Naive thymus-derived CD4-positive, alpha-beta T cell (primary cell): ENCODE measurements at regions not wholly inside any gene's neighbourhood (a gene's known extent, or its start where the extent isn't known, plus 50 kb on each side); places are given as distances from the start of the nearest gene placed in this dataset.

ENCODE experiments used
- ATAC-seq: fragments of 150-1000 bp; cut with Tn5 transposase; 2 replicates; pipeline ENCODE4 v1.10.0; 2021; ENCODE audit warnings: mild to moderate bottlenecking, moderate library complexity
- CTCF ChIA-PET: fragments of 350-600 bp; sonication (Branson Sonifier 250); formaldehyde crosslinking; loops from one replicate; lab custom pipeline; 2021; ENCODE audit warnings: antibody characterized with exemption; lab: Charles Lee
- POLR2A ChIA-PET: fragments of 350-600 bp; sonication (Branson Sonifier 250); formaldehyde crosslinking; loops from one replicate; lab custom pipeline; 2021; ENCODE audit warnings: antibody characterized with exemption, inconsistent platforms; lab: Charles Lee
- DNase-seq, 9 donors: peaks; one replicate each; pipeline versions ENCODE4 v3.0.0 to v3.0.0-alpha.2; 2020 to 2022; ENCODE audit warnings: mixed read lengths in 1 of 9
- H3K27ac ChIP-seq: one replicate; pipeline ENCODE4 v1.7.0; 2013; ENCODE audit warnings: mild to moderate bottlenecking, low read depth, low read length, moderate library complexity
- H3K27me3 ChIP-seq, 2 donors: one replicate each; pipeline ENCODE4 v1.7.0; 2013; ENCODE audit warnings: low read length in 2 of 2, mild to moderate bottlenecking in 2 of 2, moderate library complexity in 2 of 2; ENCODE audit not compliant: control insufficient read depth in 2 of 2, insufficient read depth in 2 of 2
- H3K36me3 ChIP-seq, 3 experiments: 1 replicate in 2 of 3; 2 replicates in 1 of 3; pipeline ENCODE4 v1.7.0; 2013; ENCODE audit warnings: low read length in 3 of 3, mild to moderate bottlenecking in 3 of 3, moderate library complexity in 1 of 3; ENCODE audit not compliant: insufficient read depth in 3 of 3, control insufficient read depth in 2 of 3
- H3K4me1 ChIP-seq, 2 donors: one replicate each; pipeline ENCODE4 v1.7.0; 2013; ENCODE audit warnings: low read length in 2 of 2, mild to moderate bottlenecking in 2 of 2, moderate library complexity in 1 of 2; ENCODE audit not compliant: control insufficient read depth in 2 of 2, insufficient read depth in 2 of 2
- H3K4me3 ChIP-seq: 2 replicates; pipeline ENCODE4 v1.7.0; 2013; ENCODE audit warnings: mild to moderate bottlenecking, low read length
- H3K9me3 ChIP-seq, 3 experiments: 1 replicate in 2 of 3; 2 replicates in 1 of 3; pipeline ENCODE4 v1.7.0; 2013; ENCODE audit warnings: low read length in 3 of 3; ENCODE audit not compliant: control insufficient read depth in 2 of 3
- H3K27ac Mint-ChIP-seq, 9 donors: one replicate each; pipeline ENCODE4 v1.8.0; 2020 to 2022; ENCODE audit warnings: mixed read lengths in 9 of 9, mild to moderate bottlenecking in 8 of 9, moderate library complexity in 5 of 9, inconsistent platforms in 2 of 9
- H3K27me3 Mint-ChIP-seq, 5 donors: one replicate each; pipeline ENCODE4 v1.8.0; 2021 to 2022; ENCODE audit warnings: mixed read lengths in 5 of 5, mild to moderate bottlenecking in 1 of 5
- H3K36me3 Mint-ChIP-seq, 5 donors: one replicate each; pipeline ENCODE4 v1.8.0; 2020 to 2022; ENCODE audit warnings: mixed read lengths in 5 of 5, mild to moderate bottlenecking in 3 of 5, inconsistent platforms in 1 of 5
- H3K4me1 Mint-ChIP-seq, 7 donors: one replicate each; pipeline ENCODE4 v1.8.0; 2020 to 2022; ENCODE audit warnings: mixed read lengths in 7 of 7, mild to moderate bottlenecking in 3 of 7, inconsistent platforms in 1 of 7
- H3K4me3 Mint-ChIP-seq, 10 donors: one replicate each; pipeline ENCODE4 v1.8.0; 2020 to 2022; ENCODE audit warnings: mild to moderate bottlenecking in 10 of 10, mixed read lengths in 10 of 10, moderate library complexity in 6 of 10, inconsistent platforms in 2 of 10
- H3K9me3 Mint-ChIP-seq, 11 donors: one replicate each; pipeline ENCODE4 v1.8.0; 2020 to 2022; ENCODE audit warnings: mixed read lengths in 11 of 11, mild to moderate bottlenecking in 4 of 11, inconsistent platforms in 1 of 11, moderate library complexity in 1 of 11
- intact Hi-C, 2 donors: fragments of 100-400 bp; cut with micrococcal nuclease; formaldehyde crosslinking; loops; one replicate each; pipeline ENCODE4 v1.15.1; 2023

DNA sequence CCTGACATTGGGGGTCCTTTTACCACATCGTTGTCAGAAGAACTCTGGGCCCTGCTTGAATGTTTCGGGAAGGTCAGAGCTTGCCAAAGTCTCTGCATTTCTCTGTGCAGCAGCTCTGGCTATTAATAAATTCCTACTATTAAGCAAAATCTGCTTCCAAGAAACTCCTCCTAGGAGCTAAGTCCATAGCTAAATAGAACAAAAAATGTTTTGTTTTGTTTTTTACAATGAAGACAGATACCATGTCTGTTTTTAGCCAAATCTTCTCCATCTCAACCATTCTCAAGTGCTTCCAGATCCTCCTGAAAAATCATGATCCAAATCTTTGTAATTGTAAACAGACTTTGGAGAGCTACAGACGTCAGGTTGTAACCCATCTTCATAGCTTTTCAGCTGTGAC lies 161.6 kb downstream of the SPATA18 start:
- H3K9me3 Mint-ChIP-seq, result peaks cover 2 to 53% (median 14%) of the 10 kb centered on the region in 11 donors
- no peak overlapping the region for H3K27ac Mint-ChIP-seq
- intact Hi-C loops, result no loop called here
- ChIA-PET POLR2A (no interaction called here), CTCF (no interaction called here)
- no peak overlapping the region for H3K4me3 ChIP-seq
- H3K27me3 ChIP-seq, result no peaks in the 10 kb centered on the region
- H3K4me1 ChIP-seq, result no peaks in the 10 kb centered on the region
- peaks cover 0 to 5% (median 0%) of the 10 kb centered on the region in 3 experiments for H3K9me3 ChIP-seq
- no peak overlapping the region for H3K27ac ChIP-seq
- no peaks in the 10 kb centered on the region for H3K27me3 Mint-ChIP-seq
- no peaks in the 10 kb centered on the region for H3K36me3 ChIP-seq
- no peaks in the 10 kb centered on the region for H3K4me1 Mint-ChIP-seq
- no peaks in the 10 kb centered on the region for H3K36me3 Mint-ChIP-seq
- no peak overlapping the region for H3K4me3 Mint-ChIP-seq
- ATAC-seq, result no peak
- DNase-seq, result no peak

DNA sequence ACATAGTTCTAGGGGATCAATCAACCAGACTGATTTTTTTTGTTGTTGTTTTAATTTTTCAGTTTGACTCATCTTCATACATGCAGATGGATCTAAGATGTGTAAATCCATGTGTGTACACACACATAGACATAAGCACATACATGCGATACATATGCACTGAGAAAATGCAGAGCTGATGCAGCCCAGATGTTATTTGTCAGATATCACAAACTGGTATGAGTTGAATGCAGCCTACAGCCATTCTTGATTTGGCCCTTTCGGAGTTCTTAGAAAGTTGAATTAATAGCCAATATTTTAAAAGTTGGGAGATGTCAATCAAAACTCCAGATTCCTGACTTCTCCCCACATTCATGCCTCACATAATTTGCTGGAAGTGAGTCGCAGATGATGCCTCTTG lies 180.4 kb downstream of the SPATA18 start:
- Histone ChIP-seq H3K27ac (no peak overlapping the region), H3K36me3 (no peaks in the 10 kb centered on the region), H3K4me1 (no peaks in the 10 kb centered on the region), H3K9me3 (no peaks in the 10 kb centered on the region), H3K27me3 (no peaks in the 10 kb centered on the region), H3K4me3 (no peak overlapping the region)
- DNase-seq (no peak), ATAC-seq (no peak)
- intact Hi-C loops, result no loop called here
- ChIA-PET CTCF (no interaction called here), POLR2A (no interaction called here)
- no peak overlapping the region for H3K27ac Mint-ChIP-seq
- no peaks in the 10 kb centered on the region for H3K36me3 Mint-ChIP-seq
- H3K4me1 Mint-ChIP-seq, result no peaks in the 10 kb centered on the region
- H3K4me3 Mint-ChIP-seq, result no peak overlapping the region
- peaks cover 0 to 12% (median 6%) of the 10 kb centered on the region in 5 donors for H3K27me3 Mint-ChIP-seq
- peaks cover 0 to 7% (median 1%) of the 10 kb centered on the region in 11 donors for H3K9me3 Mint-ChIP-seq

- intact Hi-C loops, result no loop called here
- Histone ChIP-seq H3K36me3 (no peaks in the 10 kb centered on the region), H3K27me3 (no peaks in the 10 kb centered on the region), H3K4me1 (no peaks in the 10 kb centered on the region), H3K27ac (no peak overlapping the region), H3K9me3 (no peaks in the 10 kb centered on the region), H3K4me3 (no peak overlapping the region)
- Mint-ChIP-seq H3K27ac (no peak overlapping the region), H3K4me3 (no peak overlapping the region), H3K36me3 (no peaks in the 10 kb centered on the region), H3K4me1 (no peaks in the 10 kb centered on the region), H3K27me3 (peaks cover 0 to 10% (median 6%) of the 10 kb centered on the region in 5 donors), H3K9me3 (peaks cover 0 to 10% (median 2%) of the 10 kb centered on the region in 11 donors)
- ATAC-seq (no peak), DNase-seq (no peak)
- POLR2A ChIA-PET, result no interaction called here
- CTCF ChIA-PET, result no interaction called here
Measured at GRCh38 chr4:52234561-52235440, 183.7 kb downstream of the SPATA18 start.

DNA sequence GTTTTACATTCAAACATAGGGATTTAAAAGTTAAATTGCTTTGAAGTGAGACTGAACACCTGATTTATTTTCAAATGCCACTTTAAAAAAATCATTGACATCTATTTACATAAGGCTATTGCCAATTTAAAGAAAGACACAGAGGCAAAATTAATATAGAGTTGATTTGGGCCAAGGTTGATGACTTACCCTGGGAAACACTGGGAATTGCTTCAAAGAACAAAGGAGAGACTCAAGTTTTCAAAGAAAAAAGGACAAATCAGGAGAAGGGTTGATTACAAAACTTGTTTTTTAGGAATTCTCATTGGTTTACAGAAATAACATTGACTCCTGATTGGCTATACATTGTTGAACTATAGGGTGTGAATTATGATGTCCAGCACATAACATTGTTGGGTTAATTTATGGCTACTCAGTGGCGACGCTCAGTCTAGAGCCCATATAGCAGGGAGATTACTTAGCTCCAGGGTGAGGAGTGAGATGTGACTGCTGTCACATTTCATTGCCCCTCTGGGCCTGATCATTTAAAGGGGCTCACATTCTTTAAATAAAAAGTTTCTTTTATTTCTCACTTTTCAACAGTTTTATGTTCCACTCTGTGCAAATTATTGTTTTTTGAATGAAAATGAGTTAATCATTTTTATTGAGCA lies 184.6 kb downstream of the SPATA18 start:
- Histone ChIP-seq H3K36me3 (no peaks in the 10 kb centered on the region), H3K4me1 (no peaks in the 10 kb centered on the region), H3K27ac (no peak overlapping the region), H3K9me3 (no peaks in the 10 kb centered on the region), H3K4me3 (no peak overlapping the region), H3K27me3 (no peaks in the 10 kb centered on the region)
- Mint-ChIP-seq H3K27ac (no peak overlapping the region), H3K36me3 (no peaks in the 10 kb centered on the region), H3K27me3 (peaks cover 0 to 14% (median 6%) of the 10 kb centered on the region in 5 donors), H3K4me3 (no peak overlapping the region), H3K9me3 (peaks cover 0 to 16% (median 5%) of the 10 kb centered on the region in 11 donors), H3K4me1 (no peaks in the 10 kb centered on the region)
- DNase-seq, result no peak
- no peak for ATAC-seq
- ChIA-PET POLR2A (no interaction called here), CTCF (no interaction called here)
- intact Hi-C loops, result no loop called here

GRCh38 chr4:52241916-52242315 lies 190.8 kb downstream of the SPATA18 start:
- Mint-ChIP-seq H3K4me1 (no peaks in the 10 kb centered on the region), H3K4me3 (no peak overlapping the region), H3K36me3 (peaks cover 0 to 5% (median 0%) of the 10 kb centered on the region in 5 donors), H3K27me3 (peaks cover 0 to 9% (median 4%) of the 10 kb centered on the region in 5 donors), H3K27ac (no peak overlapping the region), H3K9me3 (peaks cover 2 to 15% (median 9%) of the 10 kb centered on the region in 11 donors)
- peaks cover 0 to 7% (median 0%) of the 10 kb centered on the region in 3 experiments for H3K9me3 ChIP-seq
- no peak overlapping the region for H3K27ac ChIP-seq
- ChIA-PET CTCF (interaction anchor here (0.5 kb wide), 1 partner anchor 24 kb away, joined by 3 read pairs; no protein-coding TSS in a partner anchor), POLR2A (no interaction called here)
- H3K4me1 ChIP-seq, result no peaks in the 10 kb centered on the region
- H3K36me3 ChIP-seq, result no peaks in the 10 kb centered on the region
- no peak overlapping the region for H3K4me3 ChIP-seq
- no peaks in the 10 kb centered on the region for H3K27me3 ChIP-seq
- intact Hi-C loops, result no loop called here
- DNase-seq, result no peak
- no peak for ATAC-seq

DNA sequence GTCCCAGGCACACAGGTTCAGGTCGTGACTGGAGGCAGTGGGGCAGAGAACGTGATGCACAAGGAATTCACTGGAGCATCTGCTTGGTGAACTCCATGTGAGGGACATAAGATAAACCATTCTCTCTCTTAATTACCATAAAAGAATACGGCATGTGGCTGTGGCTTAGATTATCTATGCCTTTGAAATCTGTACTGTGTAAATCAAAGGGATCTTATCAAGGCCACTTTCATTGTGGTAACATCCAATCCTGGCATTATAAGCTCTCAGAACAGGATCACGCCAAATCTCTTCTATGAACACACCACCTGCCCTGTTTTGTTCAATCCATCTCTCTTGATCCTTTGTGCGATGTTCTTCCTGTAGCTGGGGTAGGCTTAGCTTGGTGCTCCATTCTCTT lies 192.3 kb downstream of the SPATA18 start:
- Histone ChIP-seq H3K27me3 (no peaks in the 10 kb centered on the region), H3K4me3 (no peak overlapping the region), H3K27ac (no peak overlapping the region), H3K9me3 (peaks cover 0 to 7% (median 0%) of the 10 kb centered on the region in 3 experiments), H3K4me1 (no peaks in the 10 kb centered on the region), H3K36me3 (no peaks in the 10 kb centered on the region)
- H3K4me1 Mint-ChIP-seq, result no peaks in the 10 kb centered on the region
- DNase-seq (no peak), ATAC-seq (no peak)
- peaks cover 2 to 15% (median 9%) of the 10 kb centered on the region in 11 donors for H3K9me3 Mint-ChIP-seq
- no peak overlapping the region for H3K27ac Mint-ChIP-seq
- peaks cover 0 to 5% (median 0%) of the 10 kb centered on the region in 5 donors for H3K36me3 Mint-ChIP-seq
- POLR2A ChIA-PET, result no interaction called here
- H3K4me3 Mint-ChIP-seq, result no peak overlapping the region
- CTCF ChIA-PET, result no interaction called here
- H3K27me3 Mint-ChIP-seq, result peaks cover 0 to 9% (median 4%) of the 10 kb centered on the region in 5 donors
- intact Hi-C loops, result no loop called here
